ENCODE measurements at regions not wholly inside any gene's neighbourhood (a gene's known extent, or its start where the extent isn't known, plus 50 kb on each side); places are given as distances from the start of the nearest gene placed in this dataset.

GRCh38 chr5:118208031-118208453, 780.3 kb downstream of the DTWD2 start:
- TF ChIP-seq YY1 (IDR thresholded peaks at IDR 0.05; ENCODE audit: insufficient read depth, insufficient read length) = no peak
- no peak for TF ChIP-seq ZNF274 (IDR thresholded peaks at IDR 0.05; ENCODE audit: low read depth, low read length)
- no peak for TF ChIP-seq SUZ12 (IDR thresholded peaks at IDR 0.05; ENCODE audit: extremely low read depth, insufficient read depth, insufficient read length)

Measured in NT2/D1 (cell line).